HepG2 (cell line): ENCODE measurements at regions not wholly inside any gene's neighbourhood (a gene's known extent, or its start where the extent isn't known, plus 50 kb on each side); places are given as distances from the start of the nearest gene placed in this dataset.

Experiments used
- ATAC-seq: fragments of 200-7000 bp; cut with Tn5 transposase; 3 replicates; pipeline ENCODE4 v1.9.1; 2020; ENCODE audit warnings: mild to moderate bottlenecking, moderate library complexity
- BruUV-seq: library from RNA; stranded (reverse); fragments of 400-500 nt; replicated peaks from 2 replicates; lab custom pipeline; 2021; lab: Mats Ljungman, UMichigan
- CTCF ChIA-PET: fragments of 300-600 bp; formaldehyde crosslinking; extraction: SDS; loops from one replicate; lab custom pipeline; 2021; ENCODE audit warnings: low total read pairs, inconsistent platforms, low intra/inter-chr PET ratio; lab: Yijun Ruan, JAX
- POLR2A ChIA-PET: fragments of 350-600 bp; sonication (Branson Sonifier 250); formaldehyde crosslinking; loops from one replicate; lab custom pipeline; 2020; ENCODE audit warnings: antibody characterized with exemption, inconsistent platforms; lab: Yijun Ruan, JAX
- DNase-seq: peaks from one replicate; pipeline ENCODE4 v3.0.0-alpha.2; 2015; ENCODE audit warnings: low spot score
- FAIRE-seq: peaks from 3 replicates; lab custom pipeline; 2011; peaks lifted over from hg19 to GRCh38; lab: Jason Lieb, UNC
- H2AFZ ChIP-seq: one replicate; pipeline ENCODE4 v1.6.1; 2011; ENCODE audit warnings: low read length, inconsistent platforms
- H3K27ac ChIP-seq: fragments of 300-600 bp; 3 replicates; pipeline ENCODE4 v1.8.0; 2011; ENCODE audit warnings: mixed run types, mild to moderate bottlenecking, mixed read lengths, low read length, inconsistent platforms; ENCODE audit not compliant: insufficient read depth; ENCODE audit errors: extremely low read length
- H3K27me3 ChIP-seq, 2 experiments: fragments of 200-600 bp in 1 of 2; 2 replicates in 1 of 2; 3 replicates in 1 of 2; pipeline versions ENCODE4 v1.6.0 to v1.8.0; 2011; ENCODE audit warnings: low read length in 2 of 2, mild to moderate bottlenecking in 2 of 2, moderate library complexity in 2 of 2, inconsistent platforms in 1 of 2; ENCODE audit not compliant: insufficient read depth in 2 of 2, control insufficient read depth in 1 of 2
- H3K36me3 ChIP-seq, 2 experiments: fragments of 200-600 bp in 1 of 2; replicated peaks in 1 of 2; 2 replicates in 1 of 2; 3 replicates in 1 of 2; pipeline versions ENCODE4 v1.5.1 to v1.8.0; 2011; ENCODE audit warnings: low read length in 2 of 2, inconsistent platforms in 1 of 2; ENCODE audit not compliant: insufficient read depth in 2 of 2, control insufficient read depth in 1 of 2
- H3K4me1 ChIP-seq: 2 replicates; pipeline ENCODE4 v1.5.1; 2012; ENCODE audit warnings: low read length, inconsistent platforms; ENCODE audit not compliant: insufficient read depth
- H3K4me2 ChIP-seq: 2 replicates; pipeline ENCODE4 v1.6.0; 2011; ENCODE audit warnings: low read depth, low read length, inconsistent platforms
- H3K4me3 ChIP-seq, 3 experiments: fragments of 200-600 bp in 1 of 3; sonication (generic), shearing (Covaris generic) in 1 of 3; replicated peaks in 1 of 3; 2 replicates each; pipeline ENCODE4 v1.5.1; 2011 to 2016; ENCODE audit warnings: low read length in 3 of 3, inconsistent platforms in 2 of 3, low read depth in 2 of 3, mild to moderate bottlenecking in 2 of 3, control low read depth in 1 of 3, mixed read lengths in 1 of 3; ENCODE audit not compliant: insufficient read depth in 1 of 3
- H3K79me2 ChIP-seq: one replicate; pipeline ENCODE4 v1.6.1; 2011; ENCODE audit warnings: low read length, inconsistent platforms; ENCODE audit not compliant: insufficient read depth
- H3K9ac ChIP-seq: 2 replicates; pipeline ENCODE4 v1.6.0; 2011; ENCODE audit warnings: mild to moderate bottlenecking, low read depth, low read length, inconsistent platforms; ENCODE audit not compliant: insufficient read depth
- H3K9me3 ChIP-seq: 2 replicates; pipeline ENCODE4 v1.5.1; 2012; ENCODE audit warnings: mild to moderate bottlenecking, low read length
- H4K20me1 ChIP-seq: 2 replicates; pipeline ENCODE4 v1.6.0; 2011; ENCODE audit warnings: inconsistent platforms, mild to moderate bottlenecking, low read length, moderate library complexity; ENCODE audit not compliant: insufficient read depth
- FOXM1 ChIP-seq: sonication (generic); formaldehyde crosslinking; IDR thresholded peaks from 2 replicates; pipeline ENCODE4 v1.5.0; 2020; ENCODE audit warnings: missing genetic modification reagents
- MAFF ChIP-seq: IDR thresholded peaks from 2 replicates; pipeline ENCODE4 v1.6.1; 2011; ENCODE audit warnings: low read depth, low read length, improper control_type of control experiment
- MAFK ChIP-seq, 2 experiments: IDR thresholded peaks in 1 of 2; conservative IDR thresholded peaks in 1 of 2; 2 replicates each; pipeline ENCODE4 v1.6.1; 2011; ENCODE audit warnings: improper control_type of control experiment in 2 of 2, low read length in 2 of 2
- NCOR1 ChIP-seq: fragments of 200-600 bp; sonication (generic); IDR thresholded peaks from 2 replicates; pipeline ENCODE4 v1.7.0; 2017; ENCODE audit warnings: antibody characterized with exemption, low read length, borderline replicate concordance
- ZNF598 ChIP-seq: sonication (generic); formaldehyde crosslinking; IDR thresholded peaks from 2 replicates; pipeline ENCODE4 v1.5.1; 2020; ENCODE audit warnings: mild to moderate bottlenecking, missing genetic modification reagents, borderline replicate concordance
- WGBS: methylation state at CpG from one replicate; pipeline ENCODE4 v1.1.6; 2017; ENCODE audit warnings: low lambda C conversion rate; 5-methylcytosine and 5-hydroxymethylcytosine counted together
- in situ Hi-C: cut with HindIII; loops from 2 replicates; pipeline ENCODE4 v1.10.0; 2017; ENCODE audit warnings: low pct_unique_long_range_greater_than_20kb; ENCODE audit not compliant: extremely low pct_ligation_motif_present
- intact Hi-C: fragments of 100-400 bp; cut with micrococcal nuclease; formaldehyde crosslinking; loops from one replicate; pipeline ENCODE4 v1.10.0; 2022; ENCODE audit not compliant: unreplicated experiment
- TF ChIP-seq, protein P1 (sequence below): sonication (generic); formaldehyde crosslinking; conservative IDR thresholded peaks from 2 replicates; pipeline ENCODE4 v1.8.0; 2022; ENCODE audit warnings: missing genetic modification reagents

DNA sequence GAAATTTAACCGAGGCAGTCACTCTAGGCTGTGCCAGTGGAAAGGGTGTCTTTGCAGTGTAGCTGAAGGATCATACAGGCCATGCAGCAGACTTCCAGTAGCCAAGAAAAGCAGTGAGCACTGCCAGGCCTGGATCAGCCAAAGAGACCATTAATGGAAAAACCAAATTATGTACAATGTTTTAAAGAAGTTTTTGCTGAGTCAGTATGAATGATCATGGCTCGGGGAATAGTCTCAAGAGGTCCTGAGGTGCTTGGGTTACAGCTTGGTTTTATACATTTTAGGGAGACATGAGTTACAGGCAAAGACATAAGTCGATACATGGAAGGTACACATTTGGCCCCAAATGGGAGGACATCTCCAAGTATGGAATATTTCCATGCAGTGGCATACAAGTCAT, 141.3 kb downstream of the YTHDC2 start:
- FAIRE-seq = no peak
- Histone ChIP-seq H3K4me2 (no peak overlapping the region), H3K9ac (no peak overlapping the region), H3K4me3 (no peak overlapping the region), H3K79me2 (no peaks in the 10 kb centered on the region), H3K27me3 (no peaks in the 10 kb centered on the region; a peak in 1 of 5 replicates), H3K36me3 (no peaks in the 10 kb centered on the region), H2AFZ (no peak overlapping the region), H3K27ac (no peak overlapping the region), H3K4me1 (no peaks in the 10 kb centered on the region), H4K20me1 (no peaks in the 10 kb centered on the region), H3K9me3 (no peaks in the 10 kb centered on the region)
- 2% methylated on average over 3 of the region's 3 CpGs for WGBS
- in situ Hi-C loops (no loop called here), intact Hi-C loops (no loop called here)
- ChIA-PET CTCF (no interaction called here), POLR2A (no interaction called here)
- no peak for DNase-seq
- ATAC-seq = no peak
- no TSS peak for BruUV-seq
- TF ChIP-seq MAFF (peak; percentile 89), MAFK (conservative IDR thresholded peaks at IDR 0.05 in 1 of 2, IDR thresholded peaks at IDR 0.05 in 1 of 2; ENCODE audit: low read length in 2 of 2) (peak; percentile 89 to 93), ZNF598 (CRISPR knock-in tag) (no peak)

GRCh38 chr5:113660206-113660605, 146.7 kb downstream of the YTHDC2 start:
- TF ChIP-seq FOXM1 (CRISPR knock-in tag) (no peak), NCOR1 (no peak)
- TF ChIP-seq, protein P1, sequence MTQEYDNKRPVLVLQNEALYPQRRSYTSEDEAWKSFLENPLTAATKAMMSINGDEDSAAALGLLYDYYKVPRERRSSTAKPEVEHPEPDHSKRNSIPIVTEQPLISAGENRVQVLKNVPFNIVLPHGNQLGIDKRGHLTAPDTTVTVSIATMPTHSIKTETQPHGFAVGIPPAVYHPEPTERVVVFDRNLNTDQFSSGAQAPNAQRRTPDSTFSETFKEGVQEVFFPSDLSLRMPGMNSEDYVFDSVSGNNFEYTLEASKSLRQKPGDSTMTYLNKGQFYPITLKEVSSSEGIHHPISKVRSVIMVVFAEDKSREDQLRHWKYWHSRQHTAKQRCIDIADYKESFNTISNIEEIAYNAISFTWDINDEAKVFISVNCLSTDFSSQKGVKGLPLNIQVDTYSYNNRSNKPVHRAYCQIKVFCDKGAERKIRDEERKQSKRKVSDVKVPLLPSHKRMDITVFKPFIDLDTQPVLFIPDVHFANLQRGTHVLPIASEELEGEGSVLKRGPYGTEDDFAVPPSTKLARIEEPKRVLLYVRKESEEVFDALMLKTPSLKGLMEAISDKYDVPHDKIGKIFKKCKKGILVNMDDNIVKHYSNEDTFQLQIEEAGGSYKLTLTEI (CRISPR knock-in tag) = no peak
- H3K9ac ChIP-seq = no peak overlapping the region
- BruUV-seq = no TSS peak
- intact Hi-C loops (no loop called here), in situ Hi-C loops (loop anchor here (10.0 kb wide), 1 partner anchor 45 kb away; no protein-coding TSS in a partner anchor)
- FAIRE-seq = no peak
- no peak overlapping the region for H3K27ac ChIP-seq
- CTCF ChIA-PET = no interaction called here
- DNase-seq = no peak
- H4K20me1 ChIP-seq = no peaks in the 10 kb centered on the region
- POLR2A ChIA-PET = no interaction called here
- H3K4me1 ChIP-seq = no peaks in the 10 kb centered on the region
- no peak overlapping the region for H2AFZ ChIP-seq
- no peak for ATAC-seq
- no peak overlapping the region for H3K4me3 ChIP-seq
- WGBS = 0% methylated on average over 3 of the region's 3 CpGs
- H3K9me3 ChIP-seq = no peaks in the 10 kb centered on the region
- no peaks in the 10 kb centered on the region for H3K36me3 ChIP-seq
- no peaks in the 10 kb centered on the region for H3K79me2 ChIP-seq
- H3K27me3 ChIP-seq = no peaks in the 10 kb centered on the region; a peak in 1 of 5 replicates
- H3K4me2 ChIP-seq = no peak overlapping the region
